Esophagus squamous epithelium (tissue), 4 donors: ENCODE measurements at regions not wholly inside any gene's neighbourhood (a gene's known extent, or its start where the extent isn't known, plus 50 kb on each side); places are given as distances from the start of the nearest gene placed in this dataset.

Experiments used
- POLR2A ChIP-seq, 4 donors: fragments of 450-650 bp; IDR thresholded peaks; one replicate each; pipeline ENCODE4 v1.6.1; 2017; ENCODE audit warnings: antibody characterized with exemption in 4 of 4, mild to moderate bottlenecking in 4 of 4, moderate library complexity in 3 of 4
- TF ChIP-seq, protein P1 (sequence below), 6 experiments: fragments of 450-650 bp in 4 of 6; fragments of 200-600 bp in 2 of 6; sonication (generic) in 2 of 6; IDR thresholded peaks; one replicate each; pipeline ENCODE4 v1.5.1; 2016 to 2019; ENCODE audit warnings: antibody characterized with exemption in 6 of 6, mild to moderate bottlenecking in 4 of 6, moderate library complexity in 4 of 6

DNA sequence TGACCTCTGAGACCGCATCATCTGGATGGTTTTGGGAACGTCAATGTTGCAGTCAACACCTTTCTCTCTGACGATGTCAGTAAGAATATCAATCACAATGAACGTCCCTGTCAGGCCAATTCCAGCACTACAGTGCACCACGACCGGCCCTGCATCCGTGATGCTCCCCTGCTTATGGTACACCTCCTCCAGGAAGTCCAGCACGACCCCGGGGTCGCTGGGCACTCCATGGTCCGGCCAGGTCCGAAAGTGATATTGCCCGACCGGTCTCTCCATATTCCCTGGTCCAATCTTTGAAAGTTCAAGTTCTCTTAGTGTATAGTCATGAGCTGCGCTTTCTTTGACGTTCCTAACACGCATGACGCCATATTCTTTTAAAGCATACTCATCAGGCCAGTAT, 203.6 kb upstream of the PRDM9 start:
- TF ChIP-seq, protein P1, sequence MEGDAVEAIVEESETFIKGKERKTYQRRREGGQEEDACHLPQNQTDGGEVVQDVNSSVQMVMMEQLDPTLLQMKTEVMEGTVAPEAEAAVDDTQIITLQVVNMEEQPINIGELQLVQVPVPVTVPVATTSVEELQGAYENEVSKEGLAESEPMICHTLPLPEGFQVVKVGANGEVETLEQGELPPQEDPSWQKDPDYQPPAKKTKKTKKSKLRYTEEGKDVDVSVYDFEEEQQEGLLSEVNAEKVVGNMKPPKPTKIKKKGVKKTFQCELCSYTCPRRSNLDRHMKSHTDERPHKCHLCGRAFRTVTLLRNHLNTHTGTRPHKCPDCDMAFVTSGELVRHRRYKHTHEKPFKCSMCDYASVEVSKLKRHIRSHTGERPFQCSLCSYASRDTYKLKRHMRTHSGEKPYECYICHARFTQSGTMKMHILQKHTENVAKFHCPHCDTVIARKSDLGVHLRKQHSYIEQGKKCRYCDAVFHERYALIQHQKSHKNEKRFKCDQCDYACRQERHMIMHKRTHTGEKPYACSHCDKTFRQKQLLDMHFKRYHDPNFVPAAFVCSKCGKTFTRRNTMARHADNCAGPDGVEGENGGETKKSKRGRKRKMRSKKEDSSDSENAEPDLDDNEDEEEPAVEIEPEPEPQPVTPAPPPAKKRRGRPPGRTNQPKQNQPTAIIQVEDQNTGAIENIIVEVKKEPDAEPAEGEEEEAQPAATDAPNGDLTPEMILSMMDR (IDR thresholded peaks at IDR 0.05): no peak
- TF ChIP-seq POLR2A (IDR thresholded peaks at IDR 0.05): no peak
